CD4-positive, alpha-beta memory T cell (primary cell): ENCODE measurements at regions not wholly inside any gene's neighbourhood (a gene's known extent, or its start where the extent isn't known, plus 50 kb on each side); places are given as distances from the start of the nearest gene placed in this dataset.

Experiments used
- CTCF ChIA-PET: fragments of 350-600 bp; sonication (Branson Sonifier 250); formaldehyde crosslinking; loops from one replicate; lab custom pipeline; 2021; ENCODE audit warnings: inconsistent platforms; ENCODE audit not compliant: partially characterized antibody; lab: Charles Lee
- POLR2A ChIA-PET: fragments of 350-600 bp; sonication (Branson Sonifier 250); formaldehyde crosslinking; loops from one replicate; lab custom pipeline; 2021; ENCODE audit not compliant: partially characterized antibody; lab: Charles Lee
- DNase-seq, 5 donors: peaks; one replicate each; pipeline versions ENCODE4 v3.0.0 to v3.0.0-alpha.2; 2020 to 2022; ENCODE audit warnings: mixed read lengths in 1 of 5
- H3K27ac ChIP-seq: one replicate; pipeline ENCODE4 v1.7.0; 2013; ENCODE audit warnings: low read depth, low read length
- H3K27me3 ChIP-seq: 2 replicates; pipeline ENCODE4 v1.7.0; 2013; ENCODE audit warnings: mild to moderate bottlenecking, low read length, moderate library complexity; ENCODE audit not compliant: insufficient read depth
- H3K36me3 ChIP-seq: 2 replicates; pipeline ENCODE4 v1.7.0; 2013; ENCODE audit warnings: mild to moderate bottlenecking, low read length, moderate library complexity; ENCODE audit not compliant: insufficient read depth
- H3K4me1 ChIP-seq: 2 replicates; pipeline ENCODE4 v1.7.0; 2013; ENCODE audit warnings: mild to moderate bottlenecking, low read length, moderate library complexity; ENCODE audit not compliant: insufficient read depth
- H3K4me3 ChIP-seq, 2 donors: one replicate each; pipeline ENCODE4 v1.7.0; 2013; ENCODE audit warnings: low read length in 2 of 2, mild to moderate bottlenecking in 1 of 2
- H3K9me3 ChIP-seq, 2 donors: one replicate each; pipeline ENCODE4 v1.7.0; 2013; ENCODE audit warnings: low read length in 2 of 2, control low read depth in 1 of 2; ENCODE audit not compliant: control insufficient read depth in 1 of 2
- H3K27ac Mint-ChIP-seq, 7 donors: one replicate each; pipeline ENCODE4 v1.8.0; 2020 to 2021; ENCODE audit warnings: mixed read lengths in 7 of 7, mild to moderate bottlenecking in 6 of 7, inconsistent platforms in 3 of 7, moderate library complexity in 3 of 7
- H3K27me3 Mint-ChIP-seq, 2 donors: one replicate each; pipeline ENCODE4 v1.8.0; 2020 to 2021; ENCODE audit warnings: mixed read lengths in 2 of 2
- H3K36me3 Mint-ChIP-seq, 2 donors: one replicate each; pipeline ENCODE4 v1.8.0; 2020 to 2021; ENCODE audit warnings: mixed read lengths in 2 of 2, inconsistent platforms in 1 of 2, mild to moderate bottlenecking in 1 of 2
- H3K4me1 Mint-ChIP-seq, 4 donors: one replicate each; pipeline ENCODE4 v1.8.0; 2020 to 2021; ENCODE audit warnings: mixed read lengths in 4 of 4, mild to moderate bottlenecking in 1 of 4
- H3K4me3 Mint-ChIP-seq, 8 donors: one replicate each; pipeline ENCODE4 v1.8.0; 2020 to 2021; ENCODE audit warnings: mixed read lengths in 8 of 8, mild to moderate bottlenecking in 7 of 8, moderate library complexity in 6 of 8, inconsistent platforms in 3 of 8
- H3K9me3 Mint-ChIP-seq, 8 donors: one replicate each; pipeline ENCODE4 v1.8.0; 2020 to 2021; ENCODE audit warnings: mixed read lengths in 8 of 8, mild to moderate bottlenecking in 5 of 8, inconsistent platforms in 3 of 8, moderate library complexity in 1 of 8
- intact Hi-C: fragments of 100-400 bp; cut with micrococcal nuclease; formaldehyde crosslinking; loops from one replicate; pipeline ENCODE4 v1.15.1; 2023

- Histone ChIP-seq H3K27ac (no peak overlapping the region), H3K4me3 (no peak overlapping the region), H3K4me1 (no peaks in the 10 kb centered on the region), H3K9me3 (no peaks in the 10 kb centered on the region), H3K36me3 (no peaks in the 10 kb centered on the region), H3K27me3 (no peaks in the 10 kb centered on the region)
- ChIA-PET POLR2A (no interaction called here), CTCF (no interaction called here)
- no peak overlapping the region for H3K4me3 Mint-ChIP-seq
- H3K4me1 Mint-ChIP-seq = no peaks in the 10 kb centered on the region
- no peaks in the 10 kb centered on the region for H3K36me3 Mint-ChIP-seq
- peaks cover 0 to 1% (median 0%) of the 10 kb centered on the region in 8 donors for H3K9me3 Mint-ChIP-seq
- H3K27ac Mint-ChIP-seq = no peak overlapping the region
- intact Hi-C loops = no loop called here
- H3K27me3 Mint-ChIP-seq = peaks cover 3 to 7% of the 10 kb centered on the region in 2 donors
- DNase-seq = no peak
Measured at GRCh38 chr6:125471667-125472066, 169.9 kb upstream of the HDDC2 start.

GRCh38 chr6:125474061-125474460 lies 172.3 kb upstream of the HDDC2 start:
- Mint-ChIP-seq H3K9me3 (no peaks in the 10 kb centered on the region), H3K27me3 (peaks cover 3 to 6% of the 10 kb centered on the region in 2 donors), H3K36me3 (no peaks in the 10 kb centered on the region), H3K4me1 (no peaks in the 10 kb centered on the region), H3K4me3 (no peak overlapping the region), H3K27ac (no peak overlapping the region)
- Histone ChIP-seq H3K27me3 (no peaks in the 10 kb centered on the region), H3K4me3 (no peak overlapping the region), H3K9me3 (no peaks in the 10 kb centered on the region), H3K27ac (no peak overlapping the region), H3K36me3 (no peaks in the 10 kb centered on the region), H3K4me1 (no peaks in the 10 kb centered on the region)
- intact Hi-C loops = no loop called here
- no peak for DNase-seq
- ChIA-PET POLR2A (no interaction called here), CTCF (no interaction called here)

- Mint-ChIP-seq H3K4me1 (no peaks in the 10 kb centered on the region), H3K36me3 (no peaks in the 10 kb centered on the region), H3K9me3 (no peaks in the 10 kb centered on the region), H3K27ac (no peak overlapping the region), H3K4me3 (no peak overlapping the region), H3K27me3 (no peaks in the 10 kb centered on the region)
- H3K27ac ChIP-seq = no peak overlapping the region
- H3K27me3 ChIP-seq = no peaks in the 10 kb centered on the region
- no peaks in the 10 kb centered on the region for H3K9me3 ChIP-seq
- POLR2A ChIA-PET = no interaction called here
- no peak for DNase-seq
- CTCF ChIA-PET = no interaction called here
- no peaks in the 10 kb centered on the region for H3K4me1 ChIP-seq
- no peak overlapping the region for H3K4me3 ChIP-seq
- no peaks in the 10 kb centered on the region for H3K36me3 ChIP-seq
- intact Hi-C loops = no loop called here
Measured at GRCh38 chr6:125477156-125477555, 175.4 kb upstream of the HDDC2 start.

- no peak overlapping the region for H3K27ac ChIP-seq
- H3K4me1 ChIP-seq = no peaks in the 10 kb centered on the region
- no peak overlapping the region for H3K4me3 ChIP-seq
- Mint-ChIP-seq H3K9me3 (no peaks in the 10 kb centered on the region), H3K27ac (no peak overlapping the region), H3K27me3 (no peaks in the 10 kb centered on the region), H3K4me3 (no peak overlapping the region), H3K36me3 (no peaks in the 10 kb centered on the region), H3K4me1 (no peaks in the 10 kb centered on the region)
- ChIA-PET POLR2A (no interaction called here), CTCF (no interaction called here)
- DNase-seq = no peak
- no peaks in the 10 kb centered on the region for H3K36me3 ChIP-seq
- intact Hi-C loops = no loop called here
- H3K9me3 ChIP-seq = no peaks in the 10 kb centered on the region
- H3K27me3 ChIP-seq = no peaks in the 10 kb centered on the region
Measured at GRCh38 chr6:125477844-125478243, 176.1 kb upstream of the HDDC2 start.

GRCh38 chr6:125480146-125480545 lies 178.4 kb upstream of the HDDC2 start:
- DNase-seq = no peak
- Mint-ChIP-seq H3K9me3 (no peaks in the 10 kb centered on the region), H3K36me3 (no peaks in the 10 kb centered on the region), H3K4me3 (no peak overlapping the region), H3K27ac (no peak overlapping the region), H3K27me3 (peaks cover 0 to 2% of the 10 kb centered on the region in 2 donors), H3K4me1 (no peaks in the 10 kb centered on the region)
- no peaks in the 10 kb centered on the region for H3K36me3 ChIP-seq
- no peak overlapping the region for H3K27ac ChIP-seq
- H3K9me3 ChIP-seq = no peaks in the 10 kb centered on the region
- no peaks in the 10 kb centered on the region for H3K4me1 ChIP-seq
- no peak overlapping the region for H3K4me3 ChIP-seq
- intact Hi-C loops = no loop called here
- ChIA-PET POLR2A (no interaction called here), CTCF (no interaction called here)
- H3K27me3 ChIP-seq = no peaks in the 10 kb centered on the region

GRCh38 chr6:125480571-125480970 lies 178.8 kb upstream of the HDDC2 start:
- Histone ChIP-seq H3K4me1 (no peaks in the 10 kb centered on the region), H3K27me3 (no peaks in the 10 kb centered on the region), H3K4me3 (no peak overlapping the region), H3K36me3 (no peaks in the 10 kb centered on the region), H3K27ac (no peak overlapping the region), H3K9me3 (no peaks in the 10 kb centered on the region)
- ChIA-PET POLR2A (no interaction called here), CTCF (no interaction called here)
- Mint-ChIP-seq H3K27ac (no peak overlapping the region), H3K27me3 (peaks cover 0 to 2% of the 10 kb centered on the region in 2 donors), H3K4me1 (no peaks in the 10 kb centered on the region), H3K36me3 (no peaks in the 10 kb centered on the region), H3K4me3 (no peak overlapping the region), H3K9me3 (no peaks in the 10 kb centered on the region)
- no peak for DNase-seq
- intact Hi-C loops = no loop called here

GRCh38 chr6:125481056-125481455 lies 179.3 kb upstream of the HDDC2 start:
- H3K27ac Mint-ChIP-seq = no peak overlapping the region
- CTCF ChIA-PET = no interaction called here

GRCh38 chr6:125485757-125486156 lies 184.0 kb upstream of the HDDC2 start:
- Mint-ChIP-seq H3K4me1 (no peaks in the 10 kb centered on the region), H3K4me3 (no peak overlapping the region), H3K9me3 (peaks cover 0 to 2% (median 0%) of the 10 kb centered on the region in 8 donors), H3K27me3 (peaks cover 3 to 5% of the 10 kb centered on the region in 2 donors), H3K27ac (no peak overlapping the region), H3K36me3 (no peaks in the 10 kb centered on the region)
- no peak overlapping the region for H3K27ac ChIP-seq
- no peaks in the 10 kb centered on the region for H3K27me3 ChIP-seq
- no peaks in the 10 kb centered on the region for H3K9me3 ChIP-seq
- no peaks in the 10 kb centered on the region for H3K36me3 ChIP-seq
- H3K4me3 ChIP-seq = no peak overlapping the region
- intact Hi-C loops = no loop called here
- CTCF ChIA-PET = no interaction called here
- no peak for DNase-seq
- H3K4me1 ChIP-seq = no peaks in the 10 kb centered on the region
- POLR2A ChIA-PET = no interaction called here

More at GRCh38 chr6:125481056-125481455, 179.3 kb upstream of the HDDC2 start:
- intact Hi-C loops = no loop called here
- no peak for DNase-seq
- Histone ChIP-seq H3K36me3 (no peaks in the 10 kb centered on the region), H3K9me3 (no peaks in the 10 kb centered on the region), H3K27ac (no peak overlapping the region), H3K27me3 (no peaks in the 10 kb centered on the region), H3K4me3 (no peak overlapping the region), H3K4me1 (no peaks in the 10 kb centered on the region)
- Mint-ChIP-seq H3K9me3 (no peaks in the 10 kb centered on the region), H3K4me1 (no peaks in the 10 kb centered on the region), H3K36me3 (no peaks in the 10 kb centered on the region), H3K27me3 (peaks cover 0 to 2% of the 10 kb centered on the region in 2 donors), H3K4me3 (no peak overlapping the region)
- POLR2A ChIA-PET = no interaction called here
